ENCODE measurements at regions not wholly inside any gene's neighbourhood (a gene's known extent, or its start where the extent isn't known, plus 50 kb on each side); places are given as distances from the start of the nearest gene placed in this dataset.

- DNase-seq (ENCODE audit: low spot score), result peak; percentile 71
These were observed 123.1 kb downstream of the RPS12 start for GRCh38 chr6:132937466-132937906.

GRCh38 chr6:132948889-132949288 lies 134.5 kb downstream of the RPS12 start:
- no peak for DNase-seq (ENCODE audit: low spot score)

- DNase-seq (ENCODE audit: low spot score), result no peak
These were observed 136.2 kb downstream of the RPS12 start for GRCh38 chr6:132950566-132950965.

- DNase-seq (ENCODE audit: low spot score), result no peak
These were observed 137.9 kb downstream of the RPS12 start for GRCh38 chr6:132952031-132952867.

- no peak for DNase-seq (ENCODE audit: low spot score)
These were observed 138.6 kb downstream of the RPS12 start for GRCh38 chr6:132952986-132953385.

- no peak for DNase-seq (ENCODE audit: low spot score)
These were observed 139.9 kb downstream of the RPS12 start for GRCh38 chr6:132954222-132954621.

GRCh38 chr6:132954936-132955335 lies 140.6 kb downstream of the RPS12 start:
- no peak for DNase-seq (ENCODE audit: low spot score)

GRCh38 chr6:132959639-132960326 lies 145.4 kb downstream of the RPS12 start:
- DNase-seq (ENCODE audit: low spot score), result no peak

- peak; percentile 17 for DNase-seq (ENCODE audit: low spot score)
These were observed 146.4 kb downstream of the RPS12 start for GRCh38 chr6:132960720-132961119.

GRCh38 chr6:132961122-132961521 lies 146.8 kb downstream of the RPS12 start:
- no peak for DNase-seq (ENCODE audit: low spot score)

GRCh38 chr6:132961610-132962009 lies 147.2 kb downstream of the RPS12 start:
- peak; percentile 22 for DNase-seq (ENCODE audit: low spot score)

GRCh38 chr6:132962936-132963868 lies 148.8 kb downstream of the RPS12 start:
- peak; percentile 84 for DNase-seq (ENCODE audit: low spot score)

- no peak for DNase-seq (ENCODE audit: low spot score)
These were observed 149.9 kb downstream of the RPS12 start for GRCh38 chr6:132964101-132964867.

- DNase-seq (ENCODE audit: low spot score), result no peak
These were observed 150.6 kb downstream of the RPS12 start for GRCh38 chr6:132964868-132965382.

GRCh38 chr6:132967871-132968270 lies 153.5 kb downstream of the RPS12 start:
- DNase-seq (ENCODE audit: low spot score), result no peak

GRCh38 chr6:132968419-132968950 lies 154.1 kb downstream of the RPS12 start:
- DNase-seq (ENCODE audit: low spot score), result no peak

GRCh38 chr6:132969196-132969595 lies 154.8 kb downstream of the RPS12 start:
- DNase-seq (ENCODE audit: low spot score), result no peak

- DNase-seq (ENCODE audit: low spot score), result no peak
These were observed 157.3 kb downstream of the RPS12 start for GRCh38 chr6:132971676-132972075.

GRCh38 chr6:132972254-132972653 lies 157.9 kb downstream of the RPS12 start:
- no peak for DNase-seq (ENCODE audit: low spot score)

- DNase-seq (ENCODE audit: low spot score), result no peak
These were observed 158.6 kb downstream of the RPS12 start for GRCh38 chr6:132972971-132973370.

- DNase-seq (ENCODE audit: low spot score), result no peak
These were observed 159.2 kb downstream of the RPS12 start for GRCh38 chr6:132973514-132973993.

All from iPS-NIHi11 (cell line).